CD4-positive, alpha-beta T cell (primary cell): ENCODE measurements at regions not wholly inside any gene's neighbourhood (a gene's known extent, or its start where the extent isn't known, plus 50 kb on each side); places are given as distances from the start of the nearest gene placed in this dataset.

Source experiments
- ATAC-seq: fragments of 200-7000 bp; cut with Tn5 transposase; one replicate; pipeline ENCODE4 v1.10.0; 2022; ENCODE audit warnings: mild to moderate bottlenecking; ENCODE audit not compliant: poor library complexity
- CTCF ChIA-PET: fragments of 350-600 bp; sonication (Branson Sonifier 250); formaldehyde crosslinking; loops from one replicate; lab custom pipeline; 2021; ENCODE audit warnings: antibody characterized with exemption, inconsistent platforms; lab: Charles Lee
- POLR2A ChIA-PET: fragments of 350-600 bp; sonication (Branson Sonifier 250); formaldehyde crosslinking; loops from one replicate; lab custom pipeline; 2021; ENCODE audit warnings: antibody characterized with exemption, inconsistent platforms; lab: Charles Lee
- DNase-seq, 14 experiments: peaks; one replicate each; pipeline ENCODE4 v3.0.0-alpha.2; 2013 to 2020; ENCODE audit warnings: mixed read lengths in 2 of 14
- H3K27ac ChIP-seq, 2 donors: one replicate each; pipeline versions ENCODE4 v1.5.1 to v1.7.0; 2013; ENCODE audit warnings: low read length in 2 of 2, low read depth in 1 of 2, mild to moderate bottlenecking in 1 of 2
- H3K27me3 ChIP-seq, 2 experiments: 1 replicate in 1 of 2; 2 replicates in 1 of 2; pipeline versions ENCODE4 v1.6.1 to v1.7.0; 2013; ENCODE audit warnings: low read length in 2 of 2, control low read depth in 1 of 2, mild to moderate bottlenecking in 1 of 2, moderate library complexity in 1 of 2; ENCODE audit not compliant: insufficient read depth in 2 of 2, control insufficient read depth in 1 of 2
- H3K36me3 ChIP-seq: one replicate; pipeline ENCODE4 v1.6.1; 2013; ENCODE audit warnings: low read length, control low read depth; ENCODE audit not compliant: insufficient read depth
- H3K4me1 ChIP-seq: one replicate; pipeline ENCODE4 v1.6.1; 2013; ENCODE audit warnings: low read length, control low read depth; ENCODE audit not compliant: insufficient read depth
- H3K4me3 ChIP-seq: one replicate; pipeline ENCODE4 v1.5.1; 2013; ENCODE audit warnings: mild to moderate bottlenecking, low read length, moderate library complexity
- H3K9me3 ChIP-seq, 2 experiments: 1 replicate in 1 of 2; 2 replicates in 1 of 2; pipeline versions ENCODE4 v1.6.1 to v1.7.0; 2013; ENCODE audit warnings: low read length in 2 of 2, mild to moderate bottlenecking in 2 of 2, control low read depth in 1 of 2, moderate library complexity in 1 of 2; ENCODE audit not compliant: control insufficient read depth in 1 of 2, insufficient read depth in 1 of 2
- H3K27ac Mint-ChIP-seq: one replicate; pipeline ENCODE4 v1.8.0; 2020; ENCODE audit warnings: mixed read lengths
- H3K27me3 Mint-ChIP-seq: one replicate; pipeline ENCODE4 v1.8.0; 2021; ENCODE audit warnings: mixed read lengths
- H3K36me3 Mint-ChIP-seq: one replicate; pipeline ENCODE4 v1.8.0; 2021; ENCODE audit warnings: low read depth, mixed read lengths
- H3K4me1 Mint-ChIP-seq: one replicate; pipeline ENCODE4 v1.8.0; 2021; ENCODE audit warnings: low read depth, mixed read lengths
- H3K4me3 Mint-ChIP-seq: one replicate; pipeline ENCODE4 v1.8.0; 2020; ENCODE audit warnings: mild to moderate bottlenecking, mixed read lengths
- H3K9me3 Mint-ChIP-seq: one replicate; pipeline ENCODE4 v1.8.0; 2020; ENCODE audit warnings: mixed read lengths
- intact Hi-C, 2 experiments: fragments of 100-400 bp; cut with DNase I in 1 of 2; cut with micrococcal nuclease in 1 of 2; formaldehyde crosslinking; loops; one replicate each; pipeline versions ENCODE4 v1.15.1 to v1.9.0; 2023 to 2025; cut with DNase I, micrococcal nuclease
- TF ChIP-seq, protein P1 (sequence below): fragments of 200-600 bp; IDR thresholded peaks from one replicate; pipeline ENCODE4 v1.8.0; 2022; ENCODE audit warnings: antibody characterized with exemption, mild to moderate bottlenecking

DNA sequence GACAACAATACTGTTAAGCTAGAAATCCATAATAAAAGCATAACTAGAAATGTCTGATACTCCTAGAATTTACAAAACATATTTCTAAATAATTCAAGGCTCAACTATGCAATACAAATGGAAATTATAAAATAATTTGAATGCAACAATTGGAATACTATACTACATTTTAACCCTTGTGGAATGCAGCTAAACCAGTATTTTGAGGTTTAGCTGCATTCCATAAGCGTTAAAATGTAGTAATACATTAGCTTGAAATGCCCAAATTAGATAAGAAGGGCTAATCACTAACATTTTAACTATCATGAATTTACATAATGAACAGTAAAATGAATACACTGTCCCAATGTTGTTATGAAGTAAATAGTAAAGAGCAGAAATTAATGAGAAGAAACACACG is 617.2 kb upstream of the CHORDC1 start:
- Histone ChIP-seq H3K27ac (no peak overlapping the region), H3K36me3 (no peaks in the 10 kb centered on the region), H3K4me3 (no peak overlapping the region), H3K4me1 (no peaks in the 10 kb centered on the region), H3K9me3 (no peaks in the 10 kb centered on the region), H3K27me3 (no peaks in the 10 kb centered on the region)
- DNase-seq (no peak), ATAC-seq (no peak)
- H3K4me3 Mint-ChIP-seq: no peak overlapping the region
- H3K9me3 Mint-ChIP-seq: peaks cover 2% of the 10 kb centered on the region
- intact Hi-C loops: no loop called here
- no peaks in the 10 kb centered on the region for H3K4me1 Mint-ChIP-seq
- ChIA-PET CTCF (no interaction called here), POLR2A (no interaction called here)
- H3K36me3 Mint-ChIP-seq: no peaks in the 10 kb centered on the region
- TF ChIP-seq, protein P1, sequence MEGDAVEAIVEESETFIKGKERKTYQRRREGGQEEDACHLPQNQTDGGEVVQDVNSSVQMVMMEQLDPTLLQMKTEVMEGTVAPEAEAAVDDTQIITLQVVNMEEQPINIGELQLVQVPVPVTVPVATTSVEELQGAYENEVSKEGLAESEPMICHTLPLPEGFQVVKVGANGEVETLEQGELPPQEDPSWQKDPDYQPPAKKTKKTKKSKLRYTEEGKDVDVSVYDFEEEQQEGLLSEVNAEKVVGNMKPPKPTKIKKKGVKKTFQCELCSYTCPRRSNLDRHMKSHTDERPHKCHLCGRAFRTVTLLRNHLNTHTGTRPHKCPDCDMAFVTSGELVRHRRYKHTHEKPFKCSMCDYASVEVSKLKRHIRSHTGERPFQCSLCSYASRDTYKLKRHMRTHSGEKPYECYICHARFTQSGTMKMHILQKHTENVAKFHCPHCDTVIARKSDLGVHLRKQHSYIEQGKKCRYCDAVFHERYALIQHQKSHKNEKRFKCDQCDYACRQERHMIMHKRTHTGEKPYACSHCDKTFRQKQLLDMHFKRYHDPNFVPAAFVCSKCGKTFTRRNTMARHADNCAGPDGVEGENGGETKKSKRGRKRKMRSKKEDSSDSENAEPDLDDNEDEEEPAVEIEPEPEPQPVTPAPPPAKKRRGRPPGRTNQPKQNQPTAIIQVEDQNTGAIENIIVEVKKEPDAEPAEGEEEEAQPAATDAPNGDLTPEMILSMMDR: no peak
- no peak overlapping the region for H3K27ac Mint-ChIP-seq
- H3K27me3 Mint-ChIP-seq: no peaks in the 10 kb centered on the region

DNA sequence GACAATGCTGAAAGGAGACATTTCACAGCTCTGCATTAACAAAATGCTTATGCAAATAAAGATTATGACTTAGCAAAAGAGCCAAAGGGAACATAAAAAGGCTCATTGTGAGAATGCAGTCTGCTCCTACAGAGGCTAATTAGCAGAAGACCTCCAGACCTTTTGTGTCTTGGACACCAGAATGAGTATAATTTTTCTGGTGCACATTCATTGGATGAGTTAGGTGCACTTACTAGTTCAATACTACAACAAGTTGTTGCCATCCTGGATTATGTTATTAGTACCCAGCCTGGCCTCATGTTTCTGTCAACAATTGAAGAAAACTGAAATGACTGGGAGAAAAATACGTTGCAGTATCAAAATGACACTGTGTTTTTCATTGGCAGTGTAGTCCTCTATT is 613.2 kb upstream of the CHORDC1 start:
- H3K4me1 Mint-ChIP-seq: no peaks in the 10 kb centered on the region
- H3K27me3 ChIP-seq: no peaks in the 10 kb centered on the region
- H3K36me3 ChIP-seq: no peaks in the 10 kb centered on the region
- H3K4me3 Mint-ChIP-seq: no peak overlapping the region
- H3K4me3 ChIP-seq: no peak overlapping the region
- ChIA-PET CTCF (no interaction called here), POLR2A (no interaction called here)
- no peaks in the 10 kb centered on the region for H3K27me3 Mint-ChIP-seq
- TF ChIP-seq, protein P1: no peak
- ATAC-seq (no peak), DNase-seq (no peak)
- H3K36me3 Mint-ChIP-seq: no peaks in the 10 kb centered on the region
- H3K4me1 ChIP-seq: no peaks in the 10 kb centered on the region
- no peak overlapping the region for H3K27ac Mint-ChIP-seq
- H3K27ac ChIP-seq: no peak overlapping the region
- H3K9me3 ChIP-seq: no peaks in the 10 kb centered on the region
- intact Hi-C loops: no loop called here
- H3K9me3 Mint-ChIP-seq: peaks cover 9% of the 10 kb centered on the region

DNA sequence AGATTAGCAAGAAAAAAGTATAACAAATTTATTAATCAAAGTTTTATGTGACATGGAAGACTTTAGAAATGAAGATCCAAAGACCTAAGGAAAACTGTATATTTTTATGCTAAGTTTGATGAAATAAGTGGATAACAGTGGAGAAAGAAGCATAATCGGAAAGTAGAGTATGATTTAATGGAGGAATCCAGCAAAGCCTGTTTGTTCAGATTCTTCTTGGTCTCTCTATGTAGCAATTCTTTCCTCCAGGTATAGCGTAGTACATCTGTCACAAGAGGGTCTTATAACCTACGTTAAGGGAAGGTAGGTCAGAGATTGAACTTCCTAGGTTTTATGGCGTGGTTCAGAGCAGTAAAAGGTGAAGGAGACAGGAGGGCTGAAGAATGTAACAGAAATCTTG is 600.6 kb upstream of the CHORDC1 start:
- Mint-ChIP-seq H3K27ac (no peak overlapping the region), H3K36me3 (no peaks in the 10 kb centered on the region)

More for the DNA sequence above, 600.6 kb upstream of the CHORDC1 start:
- Histone ChIP-seq H3K4me3 (no peak overlapping the region), H3K27me3 (no peaks in the 10 kb centered on the region), H3K9me3 (peaks cover 0 to 8% of the 10 kb centered on the region in 2 experiments), H3K4me1 (no peaks in the 10 kb centered on the region), H3K36me3 (no peaks in the 10 kb centered on the region), H3K27ac (no peak overlapping the region)
- no peak overlapping the region for H3K4me3 Mint-ChIP-seq
- TF ChIP-seq, protein P1: no peak
- H3K9me3 Mint-ChIP-seq: peaks cover 12% of the 10 kb centered on the region
- CTCF ChIA-PET: no interaction called here
- no peaks in the 10 kb centered on the region for H3K27me3 Mint-ChIP-seq
- no peak for ATAC-seq
- no peaks in the 10 kb centered on the region for H3K4me1 Mint-ChIP-seq
- POLR2A ChIA-PET: no interaction called here
- DNase-seq: no peak
- intact Hi-C loops: no loop called here
